ENCODE measurements at regions not wholly inside any gene's neighbourhood (a gene's known extent, or its start where the extent isn't known, plus 50 kb on each side); places are given as distances from the start of the nearest gene placed in this dataset.

- Histone ChIP-seq H3K79me2 (ENCODE audit: control insufficient read depth, insufficient read depth, low read length) (no peaks in the 10 kb centered on the region), H3K9me1 (replicated peaks; ENCODE audit: control insufficient read depth, extremely low read depth, insufficient read depth, low read length) (no peaks in the 10 kb centered on the region), H4K20me1 (replicated peaks; ENCODE audit: control insufficient read depth, extremely low read depth, insufficient read depth, low read length) (no peaks in the 10 kb centered on the region), H3K4me3 (replicated peaks in 1 of 3; ENCODE audit: insufficient read depth in 1 of 3, low read depth in 1 of 3, low read length in 3 of 3) (no peak overlapping the region), H3K4me1 (ENCODE audit: control insufficient read depth, extremely low read depth, insufficient read depth, low read length) (no peaks in the 10 kb centered on the region), H3K36me3 (ENCODE audit: control insufficient read depth in 2 of 2, extremely low read depth in 1 of 2, insufficient read depth in 2 of 2, low read length in 2 of 2) (no peaks in the 10 kb centered on the region), H2AFZ (ENCODE audit: low read depth, low read length) (no peak overlapping the region), H3K9me3 (replicated peaks; ENCODE audit: control insufficient read depth, insufficient read depth, low read length) (peaks cover 5% of the 10 kb centered on the region), H3K4me2 (ENCODE audit: insufficient read depth, low read length) (no peak overlapping the region), H3K27me3 (ENCODE audit: control insufficient read depth in 2 of 2, insufficient read depth in 2 of 2, low read length in 2 of 2) (no peaks in the 10 kb centered on the region), H3K27ac (ENCODE audit: insufficient read depth, low read depth, low read length) (no peak overlapping the region), H3K9ac (replicated peaks; ENCODE audit: extremely low read depth, insufficient read depth, low read length) (no peak overlapping the region)
- ChIA-PET POLR2A (no interaction called here), CTCF (no interaction called here)
- FAIRE-seq = no peak
- dilution Hi-C loops (cut with MboI; ENCODE audit: extremely low pct_ligation_motif_present, low sequenced_read_pairs) = no loop called here
- DNase-seq (ENCODE audit: low read depth, low spot score) = no peak
- TF ChIP-seq EZH2 (IDR thresholded peaks at IDR 0.05; ENCODE audit: borderline replicate concordance, low read depth, low read length, severe bottlenecking) = no peak
- intact Hi-C loops (cut with micrococcal nuclease) = no loop called here
- BruUV-seq (replicated peaks) = no TSS peak
These were observed 995.2 kb upstream of the TMEM132C start for GRCh38 chr12:127271776-127272175.

DNA sequence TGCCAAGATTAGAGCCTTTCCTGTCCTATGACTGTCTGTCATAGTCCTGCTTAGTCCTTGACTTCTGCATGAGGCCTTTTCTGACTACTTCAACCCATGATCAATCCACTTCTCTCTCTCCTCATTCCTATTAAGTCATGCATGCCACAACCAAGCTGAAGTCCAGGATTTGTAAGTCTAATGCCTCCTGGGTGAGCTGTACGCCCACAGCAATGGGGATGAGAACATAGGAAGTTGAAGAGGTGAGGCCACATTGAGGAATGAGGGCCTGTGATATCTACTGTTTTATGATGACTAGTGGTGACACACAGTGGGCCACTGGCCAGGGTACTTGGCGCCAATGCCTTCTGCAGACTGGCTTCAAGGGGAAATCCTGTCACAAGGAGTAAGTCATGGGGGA, 994.1 kb upstream of the TMEM132C start:
- H3K4me1 ChIP-seq (ENCODE audit: control insufficient read depth, extremely low read depth, insufficient read depth, low read length) = no peaks in the 10 kb centered on the region

More for the DNA sequence above, 994.1 kb upstream of the TMEM132C start:
- TF ChIP-seq, protein P1, sequence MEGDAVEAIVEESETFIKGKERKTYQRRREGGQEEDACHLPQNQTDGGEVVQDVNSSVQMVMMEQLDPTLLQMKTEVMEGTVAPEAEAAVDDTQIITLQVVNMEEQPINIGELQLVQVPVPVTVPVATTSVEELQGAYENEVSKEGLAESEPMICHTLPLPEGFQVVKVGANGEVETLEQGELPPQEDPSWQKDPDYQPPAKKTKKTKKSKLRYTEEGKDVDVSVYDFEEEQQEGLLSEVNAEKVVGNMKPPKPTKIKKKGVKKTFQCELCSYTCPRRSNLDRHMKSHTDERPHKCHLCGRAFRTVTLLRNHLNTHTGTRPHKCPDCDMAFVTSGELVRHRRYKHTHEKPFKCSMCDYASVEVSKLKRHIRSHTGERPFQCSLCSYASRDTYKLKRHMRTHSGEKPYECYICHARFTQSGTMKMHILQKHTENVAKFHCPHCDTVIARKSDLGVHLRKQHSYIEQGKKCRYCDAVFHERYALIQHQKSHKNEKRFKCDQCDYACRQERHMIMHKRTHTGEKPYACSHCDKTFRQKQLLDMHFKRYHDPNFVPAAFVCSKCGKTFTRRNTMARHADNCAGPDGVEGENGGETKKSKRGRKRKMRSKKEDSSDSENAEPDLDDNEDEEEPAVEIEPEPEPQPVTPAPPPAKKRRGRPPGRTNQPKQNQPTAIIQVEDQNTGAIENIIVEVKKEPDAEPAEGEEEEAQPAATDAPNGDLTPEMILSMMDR (IDR thresholded peaks at IDR 0.05; ENCODE audit: extremely low read depth in 1 of 2, insufficient read depth in 1 of 2, low read depth in 1 of 2, low read length in 2 of 2) = no peak
- no peak for TF ChIP-seq FOS (IDR thresholded peaks at IDR 0.05; ENCODE audit: borderline replicate concordance, insufficient read depth, low read length)
- no peak for TF ChIP-seq MAX (IDR thresholded peaks at IDR 0.05; ENCODE audit: insufficient read depth, insufficient read length)
- TF ChIP-seq MYC (IDR thresholded peaks at IDR 0.05; ENCODE audit: low read depth, low read length) = no peak
- TF ChIP-seq GATA2 (IDR thresholded peaks at IDR 0.05; ENCODE audit: insufficient read depth, insufficient read length, low read depth, low read length) = no peak
- TF ChIP-seq POLR2A (IDR thresholded peaks at IDR 0.05; ENCODE audit: low read depth, low read length) = no peak
- no peak for TF ChIP-seq EZH2 (IDR thresholded peaks at IDR 0.05; ENCODE audit: borderline replicate concordance, low read depth, low read length, severe bottlenecking)
- no peak for TF ChIP-seq POLR2AphosphoS5 (IDR thresholded peaks at IDR 0.05; ENCODE audit: insufficient read depth, low read depth, low read length)
- TF ChIP-seq JUN (IDR thresholded peaks at IDR 0.05; ENCODE audit: borderline replicate concordance, insufficient read depth, insufficient read length, low read depth) = no peak
- CTCF ChIA-PET = no interaction called here
- Histone ChIP-seq H3K4me2 (ENCODE audit: insufficient read depth, low read length) (no peak overlapping the region), H3K9me3 (replicated peaks; ENCODE audit: control insufficient read depth, insufficient read depth, low read length) (peaks cover 5% of the 10 kb centered on the region), H3K9me1 (replicated peaks; ENCODE audit: control insufficient read depth, extremely low read depth, insufficient read depth, low read length) (no peaks in the 10 kb centered on the region), H3K36me3 (ENCODE audit: control insufficient read depth in 2 of 2, extremely low read depth in 1 of 2, insufficient read depth in 2 of 2, low read length in 2 of 2) (no peaks in the 10 kb centered on the region), H2AFZ (ENCODE audit: low read depth, low read length) (no peak overlapping the region), H3K27me3 (ENCODE audit: control insufficient read depth in 2 of 2, insufficient read depth in 2 of 2, low read length in 2 of 2) (no peaks in the 10 kb centered on the region), H3K4me3 (replicated peaks in 1 of 3; ENCODE audit: insufficient read depth in 1 of 3, low read depth in 1 of 3, low read length in 3 of 3) (no peak overlapping the region), H3K79me2 (ENCODE audit: control insufficient read depth, insufficient read depth, low read length) (no peaks in the 10 kb centered on the region), H3K9ac (replicated peaks; ENCODE audit: extremely low read depth, insufficient read depth, low read length) (no peak overlapping the region), H4K20me1 (replicated peaks; ENCODE audit: control insufficient read depth, extremely low read depth, insufficient read depth, low read length) (no peaks in the 10 kb centered on the region), H3K27ac (ENCODE audit: insufficient read depth, low read depth, low read length) (no peak overlapping the region)
- dilution Hi-C loops (cut with MboI; ENCODE audit: extremely low pct_ligation_motif_present, low sequenced_read_pairs) (no loop called here), intact Hi-C loops (cut with micrococcal nuclease) (no loop called here)
- BruUV-seq (replicated peaks) = no TSS peak
- FAIRE-seq = no peak
- POLR2A ChIA-PET = no interaction called here
- DNase-seq (ENCODE audit: low read depth, low spot score) = no peak

Measured in endothelial cell of umbilical vein (primary cell).